NCI-H1417 (cell line): ENCODE measurements at regions not wholly inside any gene's neighbourhood (a gene's known extent, or its start where the extent isn't known, plus 50 kb on each side); places are given as distances from the start of the nearest gene placed in this dataset.

Experiments used
- DNase-seq, 3 experiments: peaks; one replicate each; lab custom pipeline; 2025; lab: John Stamatoyannopoulos, UW

DNA sequence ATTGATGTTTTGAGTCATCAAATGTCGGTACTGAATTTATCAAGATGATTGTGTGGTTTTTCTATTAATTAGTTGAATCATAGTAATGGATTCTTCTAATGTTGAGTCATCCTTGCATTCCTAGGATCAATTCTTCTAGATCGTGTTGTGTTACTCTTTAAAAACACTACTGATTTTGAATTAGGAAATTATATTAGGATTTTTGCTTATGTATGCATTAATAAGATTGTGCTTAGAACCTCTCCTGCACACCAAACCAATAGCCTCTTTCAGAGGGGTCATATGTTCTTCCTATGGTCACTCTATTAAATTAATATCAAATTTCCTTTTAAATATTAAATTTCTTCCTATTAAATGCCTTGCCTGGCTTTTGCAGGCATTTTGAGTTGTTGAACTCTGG is 151.7 kb upstream of the TOPAZ1 start:
- DNase-seq: no peak

DNA sequence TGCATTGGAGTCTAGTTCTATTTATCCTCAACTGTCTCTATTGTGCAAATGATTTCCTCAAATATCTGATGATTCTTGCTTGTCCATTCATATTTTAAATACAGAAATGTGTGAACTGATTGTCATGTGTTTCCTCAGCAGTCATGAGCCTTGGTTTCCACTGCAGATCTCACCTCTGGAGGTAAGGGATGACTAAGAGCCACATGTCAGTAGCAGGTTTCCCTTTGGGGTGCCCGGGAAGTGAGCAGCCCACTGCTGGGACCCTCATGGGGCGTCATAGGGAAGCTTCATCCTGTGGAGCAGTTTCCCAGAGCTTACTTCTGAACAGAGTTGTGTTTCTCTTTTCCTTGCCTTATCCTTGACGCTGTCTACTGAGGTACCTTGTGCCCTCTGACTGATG is 149.2 kb upstream of the TOPAZ1 start:
- no peak for DNase-seq

DNA sequence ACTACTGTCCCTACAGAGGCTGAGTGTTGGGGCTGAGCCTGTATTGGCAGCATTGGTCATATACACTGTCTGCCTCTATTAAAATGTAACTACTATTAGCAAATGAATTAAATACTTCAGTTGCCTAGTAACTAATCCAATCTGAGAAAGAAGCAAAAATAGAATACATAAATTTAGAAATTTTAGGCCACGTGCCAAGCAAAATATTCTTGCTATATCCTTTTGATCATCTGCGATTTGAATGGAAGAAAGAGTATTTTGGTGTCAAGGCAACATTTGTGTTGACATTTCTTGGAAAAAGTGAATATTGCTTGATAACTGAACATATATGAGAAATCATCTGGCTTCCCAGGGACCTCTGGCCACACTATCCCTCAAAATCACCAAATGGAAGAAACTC is 148.2 kb upstream of the TOPAZ1 start:
- no peak for DNase-seq

GRCh38 chr3:44098656-44099415 is 142.8 kb upstream of the TOPAZ1 start:
- DNase-seq: no peak

GRCh38 chr3:44099566-44100297 is 142.0 kb upstream of the TOPAZ1 start:
- DNase-seq: no peak

DNA sequence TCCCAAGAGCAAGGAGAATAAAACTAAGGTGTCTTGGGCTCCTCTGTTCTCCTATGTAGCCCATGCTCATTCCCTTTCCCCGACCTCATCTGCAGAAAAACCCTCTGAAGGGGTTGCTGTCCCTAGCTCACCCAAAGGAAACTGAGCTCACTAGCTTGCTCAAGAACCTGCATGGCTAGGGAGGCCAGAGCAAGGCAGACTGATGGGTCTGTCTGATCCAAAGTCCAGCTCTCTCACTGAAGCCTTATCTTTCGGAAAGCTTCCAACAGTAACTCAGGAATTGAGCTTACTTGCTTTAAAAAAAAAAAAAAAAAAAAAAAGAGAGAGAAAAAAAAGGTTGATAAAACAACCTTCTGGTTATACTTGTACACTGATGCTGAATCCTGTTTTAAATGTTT is 141.4 kb upstream of the TOPAZ1 start:
- DNase-seq: no peak

GRCh38 chr3:44104043-44104442 is 137.6 kb upstream of the TOPAZ1 start:
- DNase-seq: no peak

DNA sequence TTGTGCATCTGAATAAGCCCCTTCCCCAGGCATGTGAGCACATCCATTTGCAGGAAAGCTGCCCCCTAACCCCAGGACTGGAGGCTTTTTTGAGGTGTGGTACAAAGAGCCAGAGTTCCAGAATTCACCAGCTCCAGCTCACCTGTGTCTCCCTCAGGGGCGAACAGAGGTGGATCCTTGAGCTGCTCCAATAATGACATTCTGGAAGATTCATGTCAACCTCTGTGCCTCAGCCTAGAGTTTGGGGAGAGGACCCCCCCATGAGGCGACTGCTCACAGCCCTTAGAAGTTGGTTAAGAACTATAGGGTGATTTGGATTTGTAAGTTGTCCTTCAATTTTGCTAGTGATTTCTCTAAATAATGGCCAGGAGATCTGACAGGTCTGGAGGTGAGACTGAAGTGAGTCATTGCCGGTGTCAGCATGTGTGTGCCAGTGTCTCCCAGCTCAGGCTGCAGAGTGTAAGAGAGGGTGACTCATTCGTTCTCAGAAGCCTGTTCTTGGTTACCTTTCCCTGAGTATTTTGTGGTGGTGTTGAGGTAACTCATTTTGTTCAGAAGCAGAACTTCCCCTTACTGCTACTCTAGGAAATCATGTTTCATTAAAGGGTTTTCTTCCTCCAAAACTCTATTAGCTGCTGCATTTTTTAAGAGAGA is 136.9 kb upstream of the TOPAZ1 start:
- no peak for DNase-seq

DNA sequence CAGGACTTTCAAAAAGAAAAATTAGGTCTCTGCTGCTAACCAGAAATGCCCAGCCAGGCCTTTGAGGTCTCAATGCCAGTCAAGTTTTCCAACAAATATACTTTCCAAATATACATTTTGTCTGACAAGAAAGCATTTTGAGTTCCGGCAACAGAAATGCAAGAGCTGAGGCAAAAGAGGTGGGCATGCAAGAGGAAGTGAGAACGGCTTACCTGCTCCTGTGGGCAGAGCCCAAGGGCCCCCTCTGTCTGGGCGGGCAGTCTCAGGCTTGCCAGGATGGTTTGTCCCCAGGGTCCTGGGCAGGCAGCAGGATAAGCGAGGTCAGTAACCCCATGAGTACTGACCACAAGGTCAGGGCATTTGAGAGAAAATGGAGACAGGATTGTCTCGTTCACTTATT is 136.1 kb upstream of the TOPAZ1 start:
- no peak for DNase-seq

DNA sequence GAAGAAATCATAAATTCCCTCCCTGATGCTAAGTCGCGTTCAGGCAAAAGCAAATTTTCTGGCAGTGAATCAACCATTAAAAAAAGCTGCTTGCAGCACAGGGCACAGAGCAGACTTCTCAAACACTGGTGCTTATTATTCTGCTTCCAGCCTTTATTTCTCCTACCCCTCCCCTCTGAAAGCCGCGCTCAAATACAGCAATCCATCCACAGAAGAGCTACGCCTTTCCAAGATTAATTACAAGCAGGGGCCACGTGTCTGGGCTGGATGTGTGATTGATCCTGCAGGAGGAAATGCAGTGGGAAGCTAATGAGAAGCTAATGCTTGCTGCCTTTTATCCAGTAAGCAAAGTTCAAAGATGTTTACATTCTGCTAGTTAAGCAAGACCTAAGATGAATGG is 134.9 kb upstream of the TOPAZ1 start:
- peak in 2 of 3 experiments; percentile 8 to 61 for DNase-seq

- DNase-seq: peak in 1 of 3 experiments; percentile 1
Observed at GRCh38 chr3:44108481-44108880, 133.2 kb upstream of the TOPAZ1 start.

- DNase-seq: no peak
Observed at GRCh38 chr3:44109771-44110361, 131.8 kb upstream of the TOPAZ1 start.

- DNase-seq: no peak
Observed at GRCh38 chr3:44110648-44111047, 131.0 kb upstream of the TOPAZ1 start.

GRCh38 chr3:44111482-44111881 is 130.2 kb upstream of the TOPAZ1 start:
- no peak for DNase-seq

- no peak for DNase-seq
Observed at GRCh38 chr3:44114142-44114541, 127.5 kb upstream of the TOPAZ1 start.

- DNase-seq: no peak
Observed at GRCh38 chr3:44117239-44117638, 124.4 kb upstream of the TOPAZ1 start.

- no peak for DNase-seq
Observed at GRCh38 chr3:44117736-44118135, 124.0 kb upstream of the TOPAZ1 start.

- no peak for DNase-seq
Observed at GRCh38 chr3:44120721-44121582, 120.7 kb upstream of the TOPAZ1 start.

- DNase-seq: no peak
Observed at GRCh38 chr3:44125246-44125645, 116.4 kb upstream of the TOPAZ1 start.

DNA sequence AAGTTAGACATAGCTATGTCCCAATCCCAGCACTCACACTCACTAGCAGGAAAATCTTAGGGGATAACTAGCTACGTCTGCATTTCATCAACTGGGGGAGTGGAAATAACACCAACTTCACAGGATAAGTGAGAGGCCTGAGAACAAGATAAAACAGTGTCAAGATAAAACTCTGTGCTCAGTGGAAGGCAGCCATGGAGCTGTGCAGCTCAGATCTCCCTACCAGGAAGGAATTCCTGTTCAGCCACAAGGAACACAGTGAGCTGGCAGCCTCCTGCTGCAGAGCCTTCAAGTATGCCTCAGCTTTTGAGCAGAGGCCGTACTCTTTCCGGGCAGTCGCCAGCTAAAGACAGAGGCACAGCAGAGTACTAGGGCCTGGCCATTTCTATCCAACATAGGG is 115.8 kb upstream of the TOPAZ1 start:
- no peak for DNase-seq

GRCh38 chr3:44128057-44128775 is 113.5 kb upstream of the TOPAZ1 start:
- DNase-seq: no peak
